ENCODE measurements at regions not wholly inside any gene's neighbourhood (a gene's known extent, or its start where the extent isn't known, plus 50 kb on each side); places are given as distances from the start of the nearest gene placed in this dataset.
A peak's percentile ranks its signal among the peaks of the same experiment; 100 is the strongest.

- DNase-seq, result no peak
Measured at GRCh38 chr2:167491788-167492187, 603.5 kb downstream of the XIRP2 start.

- no peak for DNase-seq
Measured at GRCh38 chr2:167490455-167490854, 602.2 kb downstream of the XIRP2 start.

- no peak for DNase-seq
Measured at GRCh38 chr2:167489325-167489724, 601.0 kb downstream of the XIRP2 start.

GRCh38 chr2:167487728-167488127 lies 599.4 kb downstream of the XIRP2 start:
- DNase-seq, result peak; percentile 55

- no peak for DNase-seq
Measured at GRCh38 chr2:167484875-167485274, 596.6 kb downstream of the XIRP2 start.

GRCh38 chr2:167480986-167481309 lies 592.7 kb downstream of the XIRP2 start:
- DNase-seq, result no peak

GRCh38 chr2:167480232-167480985 lies 592.1 kb downstream of the XIRP2 start:
- no peak for DNase-seq

GRCh38 chr2:167478196-167478595 lies 589.9 kb downstream of the XIRP2 start:
- no peak for DNase-seq

- DNase-seq, result no peak
Measured at GRCh38 chr2:167475791-167476190, 587.5 kb downstream of the XIRP2 start.

- DNase-seq, result no peak
Measured at GRCh38 chr2:167471734-167472133, 583.5 kb downstream of the XIRP2 start.

- DNase-seq, result no peak
Measured at GRCh38 chr2:167471332-167471731, 583.1 kb downstream of the XIRP2 start.

GRCh38 chr2:167462379-167462778 lies 574.1 kb downstream of the XIRP2 start:
- DNase-seq, result no peak

GRCh38 chr2:167454036-167454435 lies 565.8 kb downstream of the XIRP2 start:
- no peak for DNase-seq

- no peak for DNase-seq
Measured at GRCh38 chr2:167451496-167452289, 563.4 kb downstream of the XIRP2 start.

GRCh38 chr2:167450364-167450763 lies 562.1 kb downstream of the XIRP2 start:
- no peak for DNase-seq

GRCh38 chr2:167440382-167440781 lies 552.1 kb downstream of the XIRP2 start:
- DNase-seq, result no peak

GRCh38 chr2:167438206-167438605 lies 549.9 kb downstream of the XIRP2 start:
- DNase-seq, result no peak

GRCh38 chr2:167431949-167432348 lies 543.7 kb downstream of the XIRP2 start:
- DNase-seq, result no peak

- DNase-seq, result no peak
Measured at GRCh38 chr2:167430447-167430846, 542.2 kb downstream of the XIRP2 start.

- no peak for DNase-seq
Measured at GRCh38 chr2:167424803-167425755, 536.8 kb downstream of the XIRP2 start.

- DNase-seq, result no peak
Measured at GRCh38 chr2:167424221-167424620, 535.9 kb downstream of the XIRP2 start.

- no peak for DNase-seq
Measured at GRCh38 chr2:167423731-167424130, 535.5 kb downstream of the XIRP2 start.

GRCh38 chr2:167420211-167420610 lies 531.9 kb downstream of the XIRP2 start:
- no peak for DNase-seq

All from NCI-H1092 treated with DMSO at 0.1 percent for 48 hours (cell line).